ENCODE measurements at regions not wholly inside any gene's neighbourhood (a gene's known extent, or its start where the extent isn't known, plus 50 kb on each side); places are given as distances from the start of the nearest gene placed in this dataset.

DNA sequence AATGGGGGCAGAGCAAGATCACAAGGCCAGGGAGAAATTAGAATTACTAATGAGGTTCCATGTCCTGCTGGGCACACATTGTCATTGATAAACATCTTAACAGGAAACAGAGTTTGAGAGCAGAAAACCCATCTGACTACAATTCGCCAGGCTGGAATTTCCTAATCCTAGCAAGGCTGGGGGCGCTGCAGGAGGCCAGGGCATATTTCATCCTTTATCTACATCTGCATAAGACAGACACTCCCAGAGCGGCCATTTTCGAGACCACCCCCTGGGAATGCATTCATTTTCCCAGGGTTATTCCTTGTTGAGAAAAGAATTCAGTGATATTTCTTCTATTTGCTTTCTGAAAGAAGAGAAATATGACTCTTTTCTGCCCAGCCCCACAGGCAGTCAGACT lies 152.7 kb downstream of the SUCLG1 start:
- TF ChIP-seq YY1 (IDR thresholded peaks at IDR 0.05; ENCODE audit: insufficient read depth, insufficient read length) (no peak), ZNF274 (IDR thresholded peaks at IDR 0.05; ENCODE audit: low read depth, low read length) (no peak), SUZ12 (IDR thresholded peaks at IDR 0.05; ENCODE audit: extremely low read depth, insufficient read depth, insufficient read length) (no peak)

All from NT2/D1 (cell line).